Suprapubic skin (tissue), 3 donors: ENCODE measurements at regions not wholly inside any gene's neighbourhood (a gene's known extent, or its start where the extent isn't known, plus 50 kb on each side); places are given as distances from the start of the nearest gene placed in this dataset.
"Not testable (repeated sequence)": the region's sequence is repeated elsewhere in the genome, so short reads cannot be mapped to it uniquely, and the experiment has no call there.

ENCODE experiments used
- POLR2AphosphoS5 ChIP-seq, 3 donors: sonication (generic); formaldehyde crosslinking; IDR thresholded peaks; one replicate each; pipeline ENCODE4 v1.6.1; 2017; ENCODE audit warnings: antibody characterized with exemption in 3 of 3
- TF ChIP-seq, protein P1 (sequence below), 2 donors: fragments of 200-600 bp in 1 of 2; fragments of 450-650 bp in 1 of 2; sonication (generic) in 1 of 2; IDR thresholded peaks; one replicate each; pipeline ENCODE4 v1.5.1; 2016 to 2019; ENCODE audit warnings: antibody characterized with exemption in 2 of 2, mild to moderate bottlenecking in 1 of 2, moderate library complexity in 1 of 2

DNA sequence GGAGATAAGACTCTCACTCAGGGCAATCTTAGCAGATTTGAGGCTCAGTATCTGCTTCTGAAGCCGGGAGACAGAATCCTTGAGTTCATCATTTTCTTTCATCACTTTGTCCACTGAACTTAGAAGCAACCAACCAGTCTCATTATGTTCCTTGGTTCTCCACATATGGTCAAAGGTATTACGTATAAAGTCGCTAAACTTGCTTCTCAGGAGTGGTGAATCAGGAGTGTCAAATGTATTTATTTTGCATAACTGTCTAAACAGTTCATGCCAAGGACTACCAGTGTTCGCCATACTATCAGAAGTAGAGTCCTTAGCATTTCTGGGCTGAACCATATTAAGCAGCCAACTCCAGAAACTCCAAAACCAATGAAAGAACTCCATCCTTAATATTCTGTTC lies 163.0 kb upstream of the ZNF184 start:
- not testable (repeated sequence) for TF ChIP-seq POLR2AphosphoS5 (IDR thresholded peaks at IDR 0.05)
- TF ChIP-seq, protein P1, sequence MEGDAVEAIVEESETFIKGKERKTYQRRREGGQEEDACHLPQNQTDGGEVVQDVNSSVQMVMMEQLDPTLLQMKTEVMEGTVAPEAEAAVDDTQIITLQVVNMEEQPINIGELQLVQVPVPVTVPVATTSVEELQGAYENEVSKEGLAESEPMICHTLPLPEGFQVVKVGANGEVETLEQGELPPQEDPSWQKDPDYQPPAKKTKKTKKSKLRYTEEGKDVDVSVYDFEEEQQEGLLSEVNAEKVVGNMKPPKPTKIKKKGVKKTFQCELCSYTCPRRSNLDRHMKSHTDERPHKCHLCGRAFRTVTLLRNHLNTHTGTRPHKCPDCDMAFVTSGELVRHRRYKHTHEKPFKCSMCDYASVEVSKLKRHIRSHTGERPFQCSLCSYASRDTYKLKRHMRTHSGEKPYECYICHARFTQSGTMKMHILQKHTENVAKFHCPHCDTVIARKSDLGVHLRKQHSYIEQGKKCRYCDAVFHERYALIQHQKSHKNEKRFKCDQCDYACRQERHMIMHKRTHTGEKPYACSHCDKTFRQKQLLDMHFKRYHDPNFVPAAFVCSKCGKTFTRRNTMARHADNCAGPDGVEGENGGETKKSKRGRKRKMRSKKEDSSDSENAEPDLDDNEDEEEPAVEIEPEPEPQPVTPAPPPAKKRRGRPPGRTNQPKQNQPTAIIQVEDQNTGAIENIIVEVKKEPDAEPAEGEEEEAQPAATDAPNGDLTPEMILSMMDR (IDR thresholded peaks at IDR 0.05), result not testable (repeated sequence)
